Small intestine (tissue), 7 donors: ENCODE measurements at regions not wholly inside any gene's neighbourhood (a gene's known extent, or its start where the extent isn't known, plus 50 kb on each side); places are given as distances from the start of the nearest gene placed in this dataset.
A peak's percentile ranks its signal among the peaks of the same experiment; 100 is the strongest.

ENCODE experiments used
- DNase-seq, 2 donors: peaks; one replicate each; pipeline versions ENCODE4 v3.0.0 to v3.0.0-alpha.2; 2013
- FAIRE-seq: peaks from 2 replicates; lab custom pipeline; 2012; peaks lifted over from hg19 to GRCh38; lab: Jason Lieb, UNC
- H3K27ac ChIP-seq, 3 donors: one replicate each; pipeline ENCODE4 v1.5.1; 2013; ENCODE audit warnings: low read length in 2 of 3, mild to moderate bottlenecking in 2 of 3, control low read depth in 1 of 3, inconsistent platforms in 1 of 3, low read depth in 1 of 3, moderate library complexity in 1 of 3
- H3K27me3 ChIP-seq, 3 donors: one replicate each; pipeline ENCODE4 v1.6.1; 2013; ENCODE audit warnings: low read length in 3 of 3, inconsistent platforms in 1 of 3; ENCODE audit not compliant: control insufficient read depth in 3 of 3, insufficient read depth in 3 of 3
- H3K36me3 ChIP-seq, 3 donors: one replicate each; pipeline ENCODE4 v1.6.1; 2013; ENCODE audit warnings: low read length in 3 of 3, inconsistent platforms in 1 of 3, low read depth in 1 of 3, mild to moderate bottlenecking in 1 of 3, moderate library complexity in 1 of 3; ENCODE audit not compliant: control insufficient read depth in 3 of 3, insufficient read depth in 2 of 3
- H3K4me1 ChIP-seq, 3 donors: one replicate each; pipeline ENCODE4 v1.6.1; 2013; ENCODE audit warnings: low read length in 2 of 3, inconsistent platforms in 1 of 3, low read depth in 1 of 3, mild to moderate bottlenecking in 1 of 3, moderate library complexity in 1 of 3; ENCODE audit not compliant: control insufficient read depth in 3 of 3, insufficient read depth in 2 of 3
- H3K4me3 ChIP-seq, 3 donors: one replicate each; pipeline ENCODE4 v1.5.1; 2013; ENCODE audit warnings: low read length in 3 of 3, control low read depth in 1 of 3, inconsistent platforms in 1 of 3, low read depth in 1 of 3, mild to moderate bottlenecking in 1 of 3, moderate library complexity in 1 of 3
- H3K9me3 ChIP-seq, 2 donors: one replicate each; pipeline ENCODE4 v1.6.1; 2013; ENCODE audit warnings: low read depth in 1 of 2, low read length in 1 of 2; ENCODE audit not compliant: control insufficient read depth in 2 of 2, insufficient read depth in 1 of 2
- WGBS, 3 donors: extraction: QIAGEN DNeasy Blood & Tissue Kit; methylation state at CpG; one replicate each; pipeline ENCODE4 v1.1.7; 2013; 5-methylcytosine and 5-hydroxymethylcytosine counted together
- donor health status: healthy with polysubstance abuse.
- donor health status: control.
- donor health status: control.
- donor health status: Bipolar disorder and iron deficiency.
- donor health status: healthy.

GRCh38 chr22:44424867-44425693, 73.0 kb downstream of the RTL6 start:
- Histone ChIP-seq H3K27ac (no peak overlapping the region), H3K4me3 (no peak overlapping the region), H3K36me3 (no peaks in the 10 kb centered on the region), H3K9me3 (no peaks in the 10 kb centered on the region), H3K4me1 (peaks cover 0 to 10% (median 0%) of the 10 kb centered on the region in 3 donors), H3K27me3 (no peaks in the 10 kb centered on the region)
- no peak for FAIRE-seq
- WGBS, 3 donors = 64 to 70% (median 65%) methylated on average over 20 of the region's 20 CpGs
- DNase-seq = no peak

- H3K9me3 ChIP-seq = no peaks in the 10 kb centered on the region
- H3K4me3 ChIP-seq = no peak overlapping the region
- H3K4me1 ChIP-seq = peaks cover 0 to 9% (median 0%) of the 10 kb centered on the region in 3 donors
- no peaks in the 10 kb centered on the region for H3K27me3 ChIP-seq
- no peaks in the 10 kb centered on the region for H3K36me3 ChIP-seq
- FAIRE-seq (no peak), DNase-seq (no peak)
- no peak overlapping the region for H3K27ac ChIP-seq
- WGBS, 3 donors = 75 to 88% (median 83%) methylated on average over 2 of the region's 2 CpGs
Observed at GRCh38 chr22:44424359-44424682, 73.7 kb downstream of the RTL6 start.

- no peak overlapping the region for H3K4me3 ChIP-seq
- peaks cover 0 to 8% (median 0%) of the 10 kb centered on the region in 3 donors for H3K4me1 ChIP-seq
- no peak overlapping the region for H3K27ac ChIP-seq
- no peaks in the 10 kb centered on the region for H3K36me3 ChIP-seq
- FAIRE-seq = no peak
- peak in 1 of 2 donors; percentile 14 for DNase-seq
- whole genome bisulfite sequencing, 3 donors = 73 to 79% (median 78%) methylated on average over 14 of the region's 14 CpGs
- H3K9me3 ChIP-seq = no peaks in the 10 kb centered on the region
- peaks cover 0 to under 1% (median 0%) of the 10 kb centered on the region in 3 donors for H3K27me3 ChIP-seq
Observed at GRCh38 chr22:44423556-44424358, 74.3 kb downstream of the RTL6 start.

GRCh38 chr22:44422746-44423380, 75.2 kb downstream of the RTL6 start:
- peaks cover 0 to 8% (median 0%) of the 10 kb centered on the region in 3 donors for H3K4me1 ChIP-seq
- H3K9me3 ChIP-seq = no peaks in the 10 kb centered on the region
- no peak overlapping the region for H3K27ac ChIP-seq
- DNase-seq (peak in 1 of 2 donors; percentile 24), FAIRE-seq (no peak)
- WGBS, 3 donors = 59 to 73% (median 71%) methylated on average over 12 of the region's 12 CpGs
- H3K4me3 ChIP-seq = no peak overlapping the region
- H3K27me3 ChIP-seq = peaks cover 0 to 2% (median 0%) of the 10 kb centered on the region in 3 donors
- H3K36me3 ChIP-seq = no peaks in the 10 kb centered on the region

GRCh38 chr22:44419429-44419828, 78.6 kb downstream of the RTL6 start:
- FAIRE-seq (no peak), DNase-seq (no peak)
- H3K9me3 ChIP-seq = no peaks in the 10 kb centered on the region
- peaks cover 0 to 2% (median 0%) of the 10 kb centered on the region in 3 donors for H3K27me3 ChIP-seq
- peaks cover 0 to 8% (median 0%) of the 10 kb centered on the region in 3 donors for H3K4me1 ChIP-seq
- 75 to 85% (median 82%) methylated on average over 1 of the region's 1 CpG for WGBS, 3 donors
- no peaks in the 10 kb centered on the region for H3K36me3 ChIP-seq
- no peak overlapping the region for H3K4me3 ChIP-seq
- no peak overlapping the region for H3K27ac ChIP-seq

- Histone ChIP-seq H3K4me3 (no peak overlapping the region), H3K27ac (no peak overlapping the region), H3K27me3 (no peaks in the 10 kb centered on the region), H3K4me1 (peaks cover 0 to 4% (median 0%) of the 10 kb centered on the region in 3 donors), H3K9me3 (no peaks in the 10 kb centered on the region), H3K36me3 (no peaks in the 10 kb centered on the region)
- no peak for DNase-seq
- 80 to 90% (median 89%) methylated on average over 11 of the region's 11 CpGs for WGBS, 3 donors
- FAIRE-seq = no peak
Observed at GRCh38 chr22:44413211-44413610, 84.8 kb downstream of the RTL6 start.

GRCh38 chr22:44412136-44412731, 85.8 kb downstream of the RTL6 start:
- peak in 1 of 2 donors; percentile 10 for DNase-seq
- WGBS, 3 donors = 64 to 77% (median 67%) methylated on average over 18 to 19 of the region's 19 CpGs
- peaks cover 0 to 4% (median 0%) of the 10 kb centered on the region in 3 donors for H3K4me1 ChIP-seq
- FAIRE-seq = no peak
- H3K27me3 ChIP-seq = no peaks in the 10 kb centered on the region
- no peaks in the 10 kb centered on the region for H3K36me3 ChIP-seq
- H3K27ac ChIP-seq = no peak overlapping the region
- H3K9me3 ChIP-seq = no peaks in the 10 kb centered on the region
- H3K4me3 ChIP-seq = no peak overlapping the region
